KG1 (cell line): ENCODE measurements at regions not wholly inside any gene's neighbourhood (a gene's known extent, or its start where the extent isn't known, plus 50 kb on each side); places are given as distances from the start of the nearest gene placed in this dataset.
A peak's percentile ranks its signal among the peaks of the same experiment; 100 is the strongest.
"Not testable (repeated sequence)": the region's sequence is repeated elsewhere in the genome, so short reads cannot be mapped to it uniquely, and the experiment has no call there.

Source experiments
- DNase-seq: peaks from one replicate; lab custom pipeline; 2025; lab: John Stamatoyannopoulos, UW

DNA sequence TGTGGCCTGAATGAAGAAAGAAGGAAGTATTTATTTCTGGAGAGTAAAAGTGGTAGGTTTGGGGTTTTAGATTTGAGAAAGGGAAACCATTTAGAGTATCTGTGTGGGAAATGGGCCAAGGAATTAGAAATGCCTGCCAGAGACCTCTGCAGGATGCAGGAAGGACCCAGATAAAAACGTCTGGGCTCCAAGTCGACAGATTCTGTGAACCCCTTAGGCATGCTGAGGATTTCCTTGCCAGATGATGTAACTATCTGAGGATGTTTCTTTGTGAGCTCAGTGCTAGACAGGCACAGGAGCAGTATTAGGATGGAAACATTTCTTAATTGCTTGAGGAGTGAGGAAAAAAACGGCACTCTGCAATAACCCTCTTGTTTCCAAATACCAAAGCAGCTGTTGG lies 251.8 kb upstream of the DMRT1 start:
- DNase-seq, result no peak

DNA sequence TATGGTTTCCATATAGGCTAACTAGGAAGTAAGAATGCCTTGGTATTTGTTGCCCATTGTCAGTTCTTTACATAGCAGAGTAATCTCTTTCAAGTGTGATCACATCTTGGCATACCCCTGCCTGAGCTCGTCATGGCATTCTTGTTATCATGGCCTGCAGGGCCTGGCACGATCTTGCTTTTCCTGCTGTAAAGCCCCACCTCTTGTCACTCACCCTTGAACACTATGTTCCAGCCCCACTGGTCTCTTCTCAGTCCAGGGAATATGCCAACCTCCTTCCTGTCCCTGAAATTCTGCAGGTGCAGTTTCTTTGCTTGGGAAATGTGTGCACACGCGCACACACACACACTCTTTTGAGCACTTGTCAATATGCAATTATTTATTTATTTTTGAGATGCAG lies 250.2 kb upstream of the DMRT1 start:
- DNase-seq, result no peak

DNA sequence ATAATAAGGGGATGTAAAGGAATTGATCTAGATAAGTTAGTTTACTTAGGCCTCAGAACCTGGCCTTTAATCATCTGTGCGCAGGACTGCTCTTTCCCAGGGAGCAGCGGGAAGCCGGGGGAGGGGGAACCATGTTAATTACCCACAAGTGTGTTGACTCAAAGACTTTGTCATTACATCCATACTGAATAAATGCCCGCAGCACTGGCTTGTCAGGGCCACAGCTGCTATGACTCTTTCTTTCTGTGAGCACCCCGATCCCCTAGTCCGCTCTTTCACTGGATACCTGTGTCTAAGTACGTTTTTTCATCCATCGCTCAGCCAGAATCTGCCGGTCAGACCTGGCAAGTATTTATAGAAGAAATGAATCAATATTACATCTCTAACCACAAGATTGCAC lies 249.3 kb upstream of the DMRT1 start:
- no peak for DNase-seq

DNA sequence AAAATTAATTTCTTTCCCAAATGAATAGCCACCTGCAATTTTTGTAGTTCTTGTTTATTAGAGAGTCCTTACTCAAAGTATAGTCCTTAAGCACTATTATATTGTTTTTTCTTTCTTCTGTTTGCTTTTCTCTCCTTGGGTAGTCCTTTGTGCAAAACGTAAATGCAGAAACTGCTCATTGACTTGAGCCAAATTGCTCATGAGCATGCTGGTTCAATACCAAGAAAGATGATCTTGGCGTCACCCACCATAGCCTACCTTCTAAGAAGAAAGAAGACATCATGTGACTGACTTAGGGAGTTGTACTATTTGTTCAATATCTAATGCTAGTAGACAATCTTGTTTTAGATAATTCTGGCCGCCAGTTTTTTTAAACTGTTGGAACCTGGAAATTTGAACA lies 248.8 kb upstream of the DMRT1 start:
- DNase-seq, result no peak

DNA sequence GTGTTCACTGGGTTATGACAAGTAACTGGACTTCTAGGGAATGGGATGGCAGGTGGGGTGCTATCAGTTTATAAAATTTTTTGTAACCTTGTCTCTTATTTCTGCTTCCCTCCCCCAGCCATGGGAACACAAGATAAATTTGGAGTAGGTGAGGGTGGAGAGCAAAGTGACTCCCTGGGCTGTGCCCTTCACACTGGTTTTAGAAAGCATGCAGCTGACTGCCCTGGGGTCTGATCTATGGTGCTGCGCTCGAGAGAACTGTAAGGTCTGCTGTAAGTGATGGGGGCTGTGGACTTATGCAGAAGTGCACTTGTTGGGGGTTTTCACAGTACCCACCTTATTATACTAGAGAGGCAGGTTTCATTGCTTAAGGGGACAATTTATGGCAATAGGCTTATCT lies 247.7 kb upstream of the DMRT1 start:
- DNase-seq, result no peak

DNA sequence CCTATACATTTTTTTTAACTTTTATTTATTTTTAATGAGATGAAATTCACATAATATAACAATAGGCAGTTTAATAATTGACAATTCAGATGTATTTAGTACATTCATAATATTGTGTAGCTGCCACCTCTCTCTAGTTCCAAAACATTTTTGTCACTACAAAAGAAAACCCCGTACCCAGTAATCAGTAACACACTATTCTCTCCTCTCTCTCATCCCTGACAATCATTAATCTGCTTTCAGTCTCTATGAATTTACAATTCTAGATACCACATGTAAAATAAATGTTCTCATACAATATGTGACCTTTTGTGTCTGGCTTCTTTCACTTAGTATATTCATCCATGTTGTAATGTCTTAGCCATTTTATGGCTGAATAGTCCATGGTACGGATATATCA lies 244.8 kb upstream of the DMRT1 start:
- DNase-seq, result no peak

DNA sequence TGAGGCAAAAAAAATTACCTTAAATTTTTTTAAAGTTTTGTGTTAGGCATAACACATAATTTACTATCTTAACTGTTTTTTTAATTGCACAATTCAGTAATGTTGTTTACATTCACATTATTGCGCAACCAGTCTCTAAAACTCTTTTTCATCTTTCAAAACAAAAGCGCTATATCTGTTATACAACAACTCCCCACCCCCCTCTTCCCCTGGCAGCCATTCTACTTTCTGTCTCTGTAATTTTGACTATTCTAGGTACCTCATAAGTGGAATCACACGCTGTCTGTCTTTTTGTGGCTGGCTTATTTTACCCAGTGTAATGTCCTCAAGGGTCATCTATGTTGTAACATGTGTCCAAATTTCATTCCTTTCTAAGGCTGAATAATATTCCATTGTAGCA lies 241.5 kb upstream of the DMRT1 start:
- no peak for DNase-seq

DNA sequence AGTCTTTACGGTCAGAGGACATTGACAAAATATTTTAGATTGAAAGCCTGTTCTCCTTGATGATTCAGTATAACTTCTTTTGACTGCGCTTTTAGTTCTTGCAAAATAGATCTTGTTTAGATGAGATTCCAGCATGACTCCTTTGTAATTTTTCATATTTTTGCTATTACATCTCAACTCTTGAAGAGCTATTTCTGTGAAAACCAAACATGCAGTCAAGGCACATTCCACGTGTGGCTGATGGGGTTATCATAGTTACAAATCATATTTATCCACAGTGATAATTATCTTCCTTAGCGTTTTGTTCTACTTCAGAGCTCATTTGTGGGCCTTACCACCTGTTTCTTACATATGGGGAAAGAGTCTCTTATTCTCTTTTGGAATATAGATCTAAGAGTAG lies 238.8 kb upstream of the DMRT1 start:
- DNase-seq, result no peak

DNA sequence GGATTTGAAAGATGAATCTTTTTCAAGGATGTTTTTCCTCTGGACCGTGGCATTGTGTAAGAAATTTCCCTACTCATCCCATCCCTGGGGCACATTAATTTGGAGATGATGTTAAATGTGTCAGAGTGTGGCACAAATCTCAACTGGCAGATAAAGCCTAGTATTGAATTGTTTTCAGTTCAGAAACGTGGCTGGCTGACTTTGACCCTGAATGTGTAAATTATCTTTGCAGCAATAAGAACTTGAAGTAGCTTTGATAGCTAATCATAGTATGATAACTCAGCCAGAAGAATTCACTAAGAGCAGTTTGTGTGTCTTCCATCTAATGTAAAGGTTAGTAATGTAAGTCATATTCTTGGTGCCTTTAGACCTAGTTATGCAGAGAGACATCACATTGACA lies 238.4 kb upstream of the DMRT1 start:
- DNase-seq, result no peak

DNA sequence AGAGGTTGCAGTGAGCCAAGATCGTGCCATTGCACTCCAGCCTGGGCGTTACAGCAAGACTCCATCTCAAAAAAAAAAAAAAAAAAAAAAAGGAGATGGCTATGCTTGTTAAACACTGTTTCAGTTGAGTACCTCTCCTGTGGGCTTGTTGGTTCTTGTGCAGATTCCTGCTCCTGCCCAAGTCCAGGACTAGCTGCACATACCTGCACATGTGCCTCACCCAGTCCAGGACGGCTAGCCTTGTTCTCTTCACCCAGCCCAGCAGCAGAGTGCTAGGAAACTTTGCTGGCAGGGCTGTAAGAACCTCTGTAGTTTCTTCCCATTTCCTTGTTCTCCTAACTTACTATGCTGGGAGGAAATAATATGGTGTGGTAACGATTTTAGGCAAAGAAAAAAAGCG lies 234.1 kb upstream of the DMRT1 start:
- no peak for DNase-seq

DNA sequence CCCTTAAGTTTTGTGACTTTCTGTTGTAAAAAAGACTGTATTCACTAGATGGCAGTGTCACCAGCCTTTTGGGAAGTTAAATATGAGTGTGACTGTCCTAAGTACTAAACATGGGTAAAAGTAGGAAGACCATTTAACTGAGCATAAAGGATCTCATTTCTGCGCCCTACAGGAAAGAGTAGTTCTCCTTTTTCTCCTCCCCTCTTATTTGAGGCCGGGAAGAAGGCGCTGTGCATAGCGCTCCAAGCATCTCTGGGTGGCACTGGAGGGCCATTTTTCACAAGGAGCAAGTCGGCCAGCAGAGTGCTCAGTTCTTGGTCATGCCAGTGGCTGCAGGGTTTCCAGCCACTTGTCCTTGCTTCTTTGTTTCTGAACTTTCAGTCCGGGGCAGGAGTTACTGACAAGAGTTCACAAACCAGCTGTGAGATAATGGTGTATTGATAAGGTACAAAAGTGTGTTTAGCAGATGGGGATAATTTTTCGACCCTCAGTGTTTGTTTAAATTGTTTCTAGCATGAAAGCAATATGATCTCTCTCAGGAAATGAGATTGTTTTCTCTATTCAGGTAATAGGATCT lies 227.6 kb upstream of the DMRT1 start:
- DNase-seq, result peak; percentile 57

DNA sequence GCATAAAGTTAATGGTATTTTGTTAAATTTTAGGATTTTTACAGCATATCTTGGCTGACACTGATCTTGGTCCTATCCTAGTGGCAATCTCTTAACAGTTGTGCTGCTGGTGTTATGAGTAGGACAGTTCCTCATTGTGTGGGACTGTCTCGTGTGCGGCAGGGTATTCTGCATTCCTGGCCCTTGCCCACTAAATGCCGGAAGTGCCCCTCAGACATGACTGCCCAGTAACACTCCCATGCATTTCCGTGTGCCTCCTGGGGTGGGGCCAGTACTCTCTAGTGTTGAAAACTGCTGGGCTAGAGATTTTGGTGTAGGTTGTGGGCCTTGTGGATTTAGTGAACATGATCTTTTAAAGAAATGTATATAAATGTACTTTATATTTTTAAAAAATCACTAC lies 227.1 kb upstream of the DMRT1 start:
- DNase-seq, result no peak

DNA sequence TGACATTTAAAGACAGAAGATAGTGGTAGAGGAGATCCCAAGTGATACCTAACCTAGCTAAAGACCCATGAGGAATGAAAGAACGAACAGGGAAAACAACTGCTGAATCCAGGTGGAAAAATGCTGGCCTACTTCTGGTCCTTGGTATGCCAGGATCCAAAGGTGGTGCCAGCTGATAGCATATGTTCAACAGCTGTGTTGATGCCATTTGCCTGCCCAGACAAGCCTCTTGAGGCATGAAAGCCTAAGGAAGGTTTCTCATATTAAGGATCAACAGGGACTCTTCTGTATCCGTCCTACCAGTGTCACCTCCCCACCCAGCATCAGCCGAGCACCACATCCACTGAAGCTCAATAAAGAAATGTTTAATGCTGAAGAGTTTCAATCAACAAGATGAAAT lies 225.7 kb upstream of the DMRT1 start:
- DNase-seq, result no peak

DNA sequence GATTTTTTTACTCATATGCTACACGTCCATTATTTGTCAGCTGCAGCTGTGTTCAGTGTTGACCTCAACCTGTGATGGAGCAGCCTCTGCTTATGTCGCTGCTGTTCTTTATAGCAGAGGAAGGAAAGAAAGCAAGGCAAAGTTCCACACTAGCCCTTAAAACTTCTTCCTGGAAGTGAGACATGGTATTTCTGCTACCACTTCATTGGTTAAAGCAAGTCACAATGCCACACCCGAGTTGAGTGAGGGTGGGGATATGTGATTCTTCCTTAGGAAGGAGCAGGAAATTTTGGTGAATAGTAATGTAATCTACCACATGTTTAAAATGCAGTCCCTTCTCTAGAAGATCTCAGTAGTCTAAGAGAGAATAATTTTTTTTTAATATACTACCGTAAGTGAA lies 224.8 kb upstream of the DMRT1 start:
- DNase-seq, result no peak

DNA sequence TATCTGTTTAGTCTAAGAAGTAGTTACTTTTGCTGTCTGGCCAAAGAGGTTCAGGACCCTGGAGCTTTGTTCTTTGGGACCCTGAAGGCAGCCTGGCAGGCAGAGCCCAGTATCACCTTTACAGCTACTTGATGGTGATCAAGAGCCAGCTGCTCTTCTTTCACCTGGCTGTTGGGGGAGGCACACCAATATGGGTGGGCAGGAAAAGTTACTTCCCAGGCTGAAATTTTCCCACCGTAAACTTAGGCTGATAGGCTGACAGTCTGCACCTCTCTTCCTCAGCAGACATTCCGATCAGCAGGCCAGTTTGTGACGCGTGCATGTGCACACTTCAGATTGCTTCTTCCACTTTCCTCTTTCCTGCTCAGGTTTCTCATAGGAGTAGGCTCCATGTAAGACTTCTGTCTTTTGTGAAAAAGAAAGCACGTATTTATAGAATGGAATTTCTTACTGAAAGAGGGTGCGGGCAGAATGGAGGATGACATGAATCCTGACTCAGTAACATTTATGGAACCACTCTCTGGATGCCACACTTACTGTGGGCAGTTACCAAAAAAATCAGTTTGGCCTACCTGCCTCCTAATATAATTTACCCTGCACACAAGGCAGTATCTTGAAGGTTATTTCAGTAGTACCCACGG lies 223.9 kb upstream of the DMRT1 start:
- DNase-seq, result no peak

DNA sequence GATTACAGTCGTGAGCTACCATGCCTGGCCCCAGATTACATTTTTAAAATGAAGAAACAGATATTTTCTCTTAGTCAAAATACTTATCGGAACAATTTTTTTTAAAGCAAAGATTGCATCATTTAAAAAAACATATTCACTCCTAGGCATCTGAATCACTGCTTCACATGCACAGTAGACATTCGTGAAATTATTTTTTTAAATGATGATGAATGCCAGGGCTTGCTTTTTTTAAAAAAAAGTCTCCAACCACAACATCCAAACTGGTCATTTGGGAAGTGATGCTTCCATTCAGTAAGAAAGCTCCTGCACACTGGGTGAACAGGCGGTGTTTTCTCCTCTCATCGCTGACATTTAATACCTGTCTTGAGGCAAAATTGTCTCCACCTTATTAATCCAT lies 223.0 kb upstream of the DMRT1 start:
- DNase-seq, result no peak

DNA sequence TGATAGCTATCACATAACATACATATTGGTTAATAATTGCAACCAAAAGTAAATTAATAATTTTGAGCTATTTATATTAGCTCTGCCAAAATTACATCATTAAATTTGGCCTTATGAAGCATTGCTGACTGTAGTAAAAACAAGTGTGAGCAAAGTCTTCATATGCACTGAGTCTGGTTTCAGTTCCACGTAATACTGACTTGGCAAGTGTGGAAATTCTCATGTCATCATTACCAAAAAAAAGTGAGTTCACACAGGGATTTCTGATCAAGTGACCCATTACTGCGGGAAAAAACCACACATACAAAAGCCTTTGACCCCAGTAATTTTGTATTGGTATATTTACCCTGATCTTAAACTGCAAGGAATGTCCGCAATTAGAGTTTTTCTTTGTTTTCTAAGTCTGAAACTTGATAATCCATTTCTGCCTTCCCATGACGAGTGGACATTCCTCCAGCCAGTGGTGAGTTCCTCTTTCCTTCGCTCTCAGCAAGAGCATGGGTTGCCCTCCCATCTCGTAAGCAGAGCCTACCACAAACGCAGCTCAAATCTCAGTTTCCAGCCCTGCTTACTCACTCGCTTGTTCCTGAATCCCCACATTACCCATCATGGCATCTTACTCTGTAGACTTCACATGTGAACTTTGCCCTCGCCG lies 220.2 kb upstream of the DMRT1 start:
- DNase-seq, result no peak

DNA sequence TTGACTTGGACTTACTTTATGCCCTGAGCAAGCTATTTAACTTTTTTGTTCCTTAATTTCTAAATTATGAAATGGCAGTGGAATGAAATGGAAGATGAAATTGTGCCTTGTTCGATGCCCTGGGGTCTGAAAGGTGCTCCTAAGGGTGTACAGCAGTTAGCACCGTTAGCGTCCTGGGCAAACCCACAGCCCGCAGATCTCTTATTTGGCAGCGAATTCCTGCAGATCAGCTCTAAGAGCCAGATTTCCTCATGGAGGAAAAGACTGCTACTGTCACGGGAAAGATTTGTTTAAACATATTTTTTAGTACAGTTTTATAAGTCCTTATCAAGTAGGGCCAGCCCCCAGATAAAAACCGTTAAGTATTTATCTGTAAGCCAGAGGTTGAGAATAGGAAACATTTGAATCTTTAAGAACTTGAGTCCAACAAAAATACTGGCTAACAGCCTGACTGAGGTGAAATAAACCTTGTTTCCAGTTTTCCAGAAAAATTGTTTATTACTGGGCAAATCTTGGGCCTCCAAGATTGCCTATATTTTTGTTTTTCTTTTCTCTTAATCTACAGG lies 216.5 kb upstream of the DMRT1 start:
- DNase-seq, result no peak

DNA sequence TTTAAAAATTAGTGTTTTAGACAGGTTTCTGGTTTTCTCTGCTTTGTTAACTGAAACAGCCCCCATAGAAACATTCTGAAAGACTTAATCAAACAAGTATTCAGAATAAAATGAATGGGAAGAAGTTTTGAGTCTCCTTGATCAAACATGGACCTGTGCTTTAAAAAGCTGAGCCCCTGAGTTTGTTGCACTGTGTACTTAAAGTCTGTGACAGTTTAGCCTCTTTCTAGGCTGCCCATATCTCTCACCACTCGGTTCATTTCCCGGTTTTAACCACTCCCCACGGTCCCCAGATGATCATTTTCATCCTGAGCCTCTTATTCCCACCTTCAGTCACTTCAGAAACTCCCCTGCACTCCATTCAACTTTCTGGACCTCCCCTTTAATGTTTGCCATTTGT lies 215.9 kb upstream of the DMRT1 start:
- DNase-seq, result no peak

DNA sequence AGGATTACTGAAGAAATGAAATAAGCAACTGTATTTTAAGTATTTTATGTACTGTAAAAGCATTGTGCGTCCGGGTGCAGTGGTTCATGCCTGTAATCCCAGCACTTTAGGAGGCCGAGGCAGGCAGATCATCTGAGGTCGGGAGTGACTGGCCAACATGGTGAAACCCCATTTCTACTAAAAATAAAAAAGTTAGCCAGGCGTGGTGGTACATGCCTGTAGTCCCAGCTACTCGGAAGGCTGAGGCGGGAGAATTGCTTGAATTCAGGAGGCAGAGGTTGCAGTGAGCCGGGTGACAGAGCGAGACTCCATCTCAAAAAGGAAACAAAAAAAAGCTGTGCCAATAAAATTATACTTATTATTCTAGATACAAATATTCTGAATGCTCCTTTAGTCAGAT lies 215.4 kb upstream of the DMRT1 start:
- DNase-seq, result not testable (repeated sequence)

DNA sequence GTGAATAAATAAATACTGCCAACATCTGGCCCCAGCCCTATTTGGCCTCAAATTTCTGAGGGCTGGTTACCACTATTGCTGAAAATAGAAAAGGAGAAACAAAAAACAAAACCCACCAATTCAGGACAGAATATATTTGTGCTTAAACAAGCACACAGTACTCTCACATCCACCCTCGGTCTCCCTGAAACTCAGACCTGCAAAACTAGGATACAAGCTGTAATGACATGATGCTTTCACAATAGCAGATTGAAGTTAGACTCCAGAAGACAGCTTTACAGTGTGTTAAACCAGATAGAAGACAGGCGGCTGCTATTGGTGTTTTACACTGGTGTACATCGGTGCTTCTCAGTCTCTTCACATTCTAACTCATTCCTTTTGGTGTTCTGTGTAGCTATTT lies 214.9 kb upstream of the DMRT1 start:
- DNase-seq, result no peak

DNA sequence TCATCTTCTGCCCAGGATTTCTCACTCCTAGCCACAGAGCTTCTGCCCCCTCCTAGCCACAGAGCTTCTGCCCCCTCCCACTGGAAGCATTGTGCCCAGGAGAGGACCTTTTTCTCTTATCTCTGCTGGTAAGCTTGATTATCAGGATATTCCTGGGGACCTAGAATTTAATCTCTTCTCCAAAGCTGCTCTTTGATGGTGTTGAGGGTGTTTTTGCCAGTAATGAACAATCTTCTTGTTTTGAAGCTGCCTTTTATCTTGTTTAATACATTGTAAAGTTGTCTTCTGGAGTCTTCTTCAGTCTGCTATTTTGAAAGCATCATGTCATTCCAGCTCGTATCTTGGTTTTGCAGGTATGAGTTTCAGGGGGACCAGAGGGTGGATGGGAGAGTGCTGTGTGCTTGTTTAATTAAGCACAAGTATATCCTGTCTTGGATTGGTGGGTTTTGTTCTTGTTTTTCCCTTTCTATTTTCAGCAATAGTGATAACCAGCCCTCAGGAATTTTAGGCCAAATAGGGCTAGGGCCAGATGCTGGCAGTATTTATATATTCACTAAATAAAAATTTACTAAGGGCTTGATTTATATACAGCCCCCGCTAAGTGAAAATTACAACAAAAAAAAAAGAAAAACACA lies 214.0 kb upstream of the DMRT1 start:
- DNase-seq, result no peak

DNA sequence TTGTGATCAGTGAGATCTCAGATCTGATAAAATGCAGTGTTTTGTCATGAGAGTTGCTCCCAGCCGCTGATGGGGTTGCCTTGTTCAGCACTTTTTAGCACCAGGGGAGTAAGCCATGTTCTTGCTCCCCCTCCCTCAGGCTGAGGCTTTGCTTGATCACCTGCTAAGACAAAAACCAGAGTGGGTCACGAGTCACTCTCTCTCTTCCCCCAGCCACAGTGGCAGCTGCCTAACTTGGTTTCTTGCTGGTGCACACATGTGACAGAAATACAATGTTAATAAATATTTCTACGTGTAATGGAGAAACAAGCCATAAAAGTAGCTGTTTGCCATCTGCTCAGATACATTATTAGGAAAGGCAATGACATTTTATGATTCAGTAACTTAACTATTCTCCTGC lies 212.4 kb upstream of the DMRT1 start:
- no peak for DNase-seq
